GM12878 (cell line): ENCODE measurements at regions not wholly inside any gene's neighbourhood (a gene's known extent, or its start where the extent isn't known, plus 50 kb on each side); places are given as distances from the start of the nearest gene placed in this dataset.

ENCODE experiments used
- ATAC-seq: fragments of 200-7000 bp; cut with Tn5 transposase; 3 replicates; pipeline ENCODE4 v1.9.1; 2020; ENCODE audit warnings: mild to moderate bottlenecking, moderate library complexity
- BruUV-seq: library from RNA; stranded (reverse); fragments of 400-500 nt; replicated peaks from 2 replicates; lab custom pipeline; 2021; lab: Mats Ljungman, UMichigan
- CTCF ChIA-PET: fragments of 300-600 bp; sonication (Branson Sonifier 250); formaldehyde crosslinking; extraction: SDS; loops from one replicate; lab custom pipeline; 2021; ENCODE audit warnings: inconsistent platforms; lab: Yijun Ruan, JAX
- POLR2A ChIA-PET: fragments of 350-600 bp; formaldehyde crosslinking; extraction: SDS; loops from one replicate; lab custom pipeline; 2021; ENCODE audit warnings: inconsistent platforms; lab: Charles Lee
- RAD21 ChIA-PET: fragments of 300-600 bp; sonication (Branson Sonifier 250); formaldehyde crosslinking; loops from one replicate; lab custom pipeline; 2023; ENCODE audit warnings: antibody characterized with exemption; ENCODE audit not compliant: unreplicated experiment; lab: Charles Lee
- SMC1A ChIA-PET: fragments of 300-600 bp; sonication (Branson Sonifier 250); formaldehyde crosslinking; loops from one replicate; lab custom pipeline; 2023; ENCODE audit not compliant: unreplicated experiment, uncharacterized antibody; lab: Charles Lee
- DNase-seq: peaks from one replicate; pipeline ENCODE4 v3.0.0-alpha.2; 2011; ENCODE audit warnings: low read depth, low spot score
- FAIRE-seq: peaks from 3 replicates; lab custom pipeline; 2011; peaks lifted over from hg19 to GRCh38; lab: Jason Lieb, UNC
- H2AFZ ChIP-seq: 2 replicates; pipeline ENCODE4 v1.6.0; 2011; ENCODE audit warnings: low read depth, low read length, control low read depth; ENCODE audit not compliant: control insufficient read depth
- H3K27ac ChIP-seq: 2 replicates; pipeline ENCODE4 v1.5.1; 2011; ENCODE audit warnings: control low read depth; ENCODE audit not compliant: control insufficient read depth, insufficient read depth
- H3K27me3 ChIP-seq, 2 experiments: replicated peaks in 1 of 2; 2 replicates each; pipeline versions ENCODE4 v1.6.0 to v1.6.1; 2011; ENCODE audit warnings: low read length in 1 of 2; ENCODE audit not compliant: control insufficient read depth in 2 of 2, insufficient read depth in 2 of 2
- H3K36me3 ChIP-seq, 2 experiments: 2 replicates each; pipeline ENCODE4 v1.5.1; 2011; ENCODE audit warnings: low read length in 1 of 2; ENCODE audit not compliant: control insufficient read depth in 2 of 2, insufficient read depth in 2 of 2
- H3K4me1 ChIP-seq: 2 replicates; pipeline ENCODE4 v1.6.1; 2011; ENCODE audit warnings: mild to moderate bottlenecking, low read length, moderate library complexity, mixed read lengths; ENCODE audit not compliant: control insufficient read depth, insufficient read depth
- H3K4me2 ChIP-seq: 2 replicates; pipeline ENCODE4 v1.6.0; 2011; ENCODE audit warnings: control low read depth; ENCODE audit not compliant: control insufficient read depth, insufficient read depth
- H3K4me3 ChIP-seq: fragments of 200-600 bp; sonication (generic); 2 replicates; pipeline ENCODE4 v1.5.1; 2016
- H3K79me2 ChIP-seq: 2 replicates; pipeline ENCODE4 v1.6.0; 2011; ENCODE audit warnings: low read length; ENCODE audit not compliant: control insufficient read depth, insufficient read depth
- H3K9ac ChIP-seq: 2 replicates; pipeline ENCODE4 v1.8.0; 2011; ENCODE audit warnings: low read length, control low read depth, mixed read lengths; ENCODE audit not compliant: control insufficient read depth, insufficient read depth
- H3K9me3 ChIP-seq: replicated peaks from 3 replicates; pipeline ENCODE4 v1.5.1; 2011; ENCODE audit warnings: mild to moderate bottlenecking, low read length; ENCODE audit not compliant: control insufficient read depth, insufficient read depth
- H4K20me1 ChIP-seq: 2 replicates; pipeline ENCODE4 v1.6.0; 2011; ENCODE audit not compliant: control insufficient read depth, insufficient read depth
- BRCA1 ChIP-seq: IDR thresholded peaks from 2 replicates; pipeline ENCODE4 v1.6.1; 2011; ENCODE audit warnings: low read depth, low read length, improper control_type of control experiment
- FOXK2 ChIP-seq: fragments of 450-650 bp; IDR thresholded peaks from 2 replicates; pipeline ENCODE4 v1.6.1; 2017; ENCODE audit warnings: mild to moderate bottlenecking, moderate library complexity
- KAT2A ChIP-seq: conservative IDR thresholded peaks from 2 replicates; pipeline ENCODE4 v1.6.1; 2011; ENCODE audit warnings: low read depth, low read length; ENCODE audit not compliant: control insufficient read depth
- KDM1A ChIP-seq: fragments of 200-600 bp; sonication (generic); IDR thresholded peaks from 2 replicates; pipeline ENCODE4 v1.6.1; 2016; ENCODE audit warnings: borderline replicate concordance
- LARP7 ChIP-seq: fragments of 450-650 bp; IDR thresholded peaks from 2 replicates; pipeline ENCODE4 v1.6.1; 2017; ENCODE audit warnings: mild to moderate bottlenecking
- POLR2A ChIP-seq: IDR thresholded peaks from 2 replicates; pipeline ENCODE4 v1.6.1; 2011; ENCODE audit warnings: low read depth, mild to moderate bottlenecking, low read length
- SMC3 ChIP-seq: IDR thresholded peaks from 2 replicates; pipeline ENCODE4 v1.6.1; 2011; ENCODE audit warnings: low read length, improper control_type of control experiment, borderline replicate concordance
- TBL1XR1 ChIP-seq: IDR thresholded peaks from 2 replicates; pipeline ENCODE4 v1.6.1; 2012; ENCODE audit warnings: low read depth, low read length, improper control_type of control experiment
- ZNF24 ChIP-seq: fragments of 450-650 bp; IDR thresholded peaks from 2 replicates; pipeline ENCODE4 v1.6.1; 2017; ENCODE audit warnings: antibody characterized with exemption, mild to moderate bottlenecking
- WGBS: methylation state at CpG from one replicate; pipeline ENCODE4 v1.1.6; 2016; ENCODE audit warnings: low lambda C conversion rate; ENCODE audit not compliant: insufficient replicate concordance, insufficient coverage; ENCODE audit errors: missing lambda C conversion rate; 5-methylcytosine and 5-hydroxymethylcytosine counted together
- in situ Hi-C: fragments of 300-500 bp; cut with MboI; formaldehyde crosslinking; loops from 9 replicates; pipeline ENCODE4 v1.14.3; 2018; ENCODE audit warnings: mixed read lengths
- intact Hi-C: fragments of 100-400 bp; cut with micrococcal nuclease; formaldehyde crosslinking; loops from one replicate; pipeline ENCODE4 v1.14.2; 2022; ENCODE audit not compliant: unreplicated experiment
- TF ChIP-seq, protein P1 (sequence below): IDR thresholded peaks from 2 replicates; pipeline ENCODE4 v1.6.1; 2011; ENCODE audit warnings: borderline replicate concordance, low read depth, mild to moderate bottlenecking, moderate library complexity, mixed read lengths, low read length; ENCODE audit not compliant: insufficient read depth; ENCODE audit errors: extremely low read length
- TF ChIP-seq, protein P2 (sequence below): fragments of 450-650 bp; IDR thresholded peaks from 2 replicates; pipeline ENCODE4 v1.6.1; 2017; ENCODE audit warnings: borderline replicate concordance

DNA sequence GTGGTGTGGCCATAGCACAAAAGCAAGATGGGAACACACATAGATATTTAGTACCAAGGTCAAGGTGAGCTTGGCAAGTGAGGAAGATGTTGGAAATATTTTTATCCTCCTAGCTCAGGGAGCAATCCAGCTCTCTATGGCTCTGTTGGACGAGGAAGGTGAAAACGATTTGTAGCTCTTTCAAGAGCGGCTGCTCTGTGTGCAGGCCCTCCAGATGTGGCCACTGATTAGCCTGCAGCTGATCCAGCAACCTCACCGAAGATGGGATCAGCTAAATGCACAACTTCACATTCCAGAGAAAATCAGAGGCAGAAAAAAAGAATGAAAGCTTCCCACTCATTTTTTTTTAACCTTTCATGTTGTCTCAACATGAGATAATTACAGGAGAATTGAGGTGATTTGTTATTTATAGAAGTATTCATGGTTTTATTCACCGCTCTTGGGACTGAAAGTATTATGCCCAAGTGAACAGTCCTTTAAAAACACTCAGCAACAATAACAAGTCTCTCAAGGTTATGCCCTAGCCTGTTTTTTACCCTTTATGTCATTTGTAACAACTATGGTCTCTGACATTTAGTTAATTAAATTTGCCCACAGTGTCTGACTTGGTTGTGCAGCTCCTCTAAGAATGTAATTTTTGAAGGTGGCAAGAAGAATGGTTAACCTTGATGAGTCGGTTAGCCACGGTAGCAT lies 213.6 kb upstream of the ADARB2 start:
- no peaks in the 10 kb centered on the region for H3K4me1 ChIP-seq
- ChIA-PET SMC1A (interaction anchor here (1.2 kb wide), 1 partner anchor 12 kb away, joined by 5 read pairs; no protein-coding TSS in a partner anchor), POLR2A (no interaction called here), CTCF (no interaction called here), RAD21 (no interaction called here)
- no peak overlapping the region for H3K9ac ChIP-seq
- WGBS, result 18% methylated on average over 7 of the region's 7 CpGs
- no peaks in the 10 kb centered on the region for H3K27me3 ChIP-seq
- DNase-seq (no peak), FAIRE-seq (no peak), ATAC-seq (no peak)
- H4K20me1 ChIP-seq, result no peaks in the 10 kb centered on the region
- H3K4me2 ChIP-seq, result no peak overlapping the region
- TF ChIP-seq, protein P1, sequence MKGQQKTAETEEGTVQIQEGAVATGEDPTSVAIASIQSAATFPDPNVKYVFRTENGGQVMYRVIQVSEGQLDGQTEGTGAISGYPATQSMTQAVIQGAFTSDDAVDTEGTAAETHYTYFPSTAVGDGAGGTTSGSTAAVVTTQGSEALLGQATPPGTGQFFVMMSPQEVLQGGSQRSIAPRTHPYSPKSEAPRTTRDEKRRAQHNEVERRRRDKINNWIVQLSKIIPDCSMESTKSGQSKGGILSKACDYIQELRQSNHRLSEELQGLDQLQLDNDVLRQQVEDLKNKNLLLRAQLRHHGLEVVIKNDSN, result no peak
- TF ChIP-seq TBL1XR1 (no peak), SMC3 (no peak), FOXK2 (no peak), KAT2A (no peak), KDM1A (no peak), LARP7 (no peak), POLR2A (no peak), BRCA1 (no peak), ZNF24 (no peak)
- TF ChIP-seq, protein P2, sequence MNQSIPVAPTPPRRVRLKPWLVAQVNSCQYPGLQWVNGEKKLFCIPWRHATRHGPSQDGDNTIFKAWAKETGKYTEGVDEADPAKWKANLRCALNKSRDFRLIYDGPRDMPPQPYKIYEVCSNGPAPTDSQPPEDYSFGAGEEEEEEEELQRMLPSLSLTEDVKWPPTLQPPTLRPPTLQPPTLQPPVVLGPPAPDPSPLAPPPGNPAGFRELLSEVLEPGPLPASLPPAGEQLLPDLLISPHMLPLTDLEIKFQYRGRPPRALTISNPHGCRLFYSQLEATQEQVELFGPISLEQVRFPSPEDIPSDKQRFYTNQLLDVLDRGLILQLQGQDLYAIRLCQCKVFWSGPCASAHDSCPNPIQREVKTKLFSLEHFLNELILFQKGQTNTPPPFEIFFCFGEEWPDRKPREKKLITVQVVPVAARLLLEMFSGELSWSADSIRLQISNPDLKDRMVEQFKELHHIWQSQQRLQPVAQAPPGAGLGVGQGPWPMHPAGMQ, result no peak
- H3K79me2 ChIP-seq, result no peaks in the 10 kb centered on the region
- H3K9me3 ChIP-seq, result no peaks in the 10 kb centered on the region
- in situ Hi-C loops (no loop called here), intact Hi-C loops (no loop called here)
- no peak overlapping the region for H2AFZ ChIP-seq
- H3K36me3 ChIP-seq, result no peaks in the 10 kb centered on the region
- H3K4me3 ChIP-seq, result no peak overlapping the region
- H3K27ac ChIP-seq, result no peak overlapping the region
- no TSS peak for BruUV-seq
